ENCODE measurements at regions not wholly inside any gene's neighbourhood (a gene's known extent, or its start where the extent isn't known, plus 50 kb on each side); places are given as distances from the start of the nearest gene placed in this dataset.
A peak's percentile ranks its signal among the peaks of the same experiment; 100 is the strongest.
"Not testable (repeated sequence)": the region's sequence is repeated elsewhere in the genome, so short reads cannot be mapped to it uniquely, and the experiment has no call there.

GRCh38 chr6:10081957-10082356 lies 332.9 kb downstream of the TFAP2A start:
- Histone ChIP-seq H3K4me3 (no peak overlapping the region), H3K27ac (peak overlapping the region in 2 of 21 experiments; percentile 20 to 24)

GRCh38 chr6:10081075-10081474 lies 333.8 kb downstream of the TFAP2A start:
- Histone ChIP-seq H3K4me3 (no peak overlapping the region), H3K27ac (no peak overlapping the region)

- Histone ChIP-seq H3K4me3 (no peak overlapping the region), H3K27ac (no peak overlapping the region)
Measured at GRCh38 chr6:10080561-10080960, 334.3 kb downstream of the TFAP2A start.

- Histone ChIP-seq H3K27ac (no peak overlapping the region), H3K4me3 (no peak overlapping the region)
Measured at GRCh38 chr6:10078581-10078980, 336.3 kb downstream of the TFAP2A start.

GRCh38 chr6:10074726-10075125 lies 340.1 kb downstream of the TFAP2A start:
- not testable (repeated sequence) for H3K27ac ChIP-seq, H3K4me3 ChIP-seq

GRCh38 chr6:10073341-10073740 lies 341.5 kb downstream of the TFAP2A start:
- Histone ChIP-seq H3K4me3 (no peak overlapping the region), H3K27ac (no peak overlapping the region)

GRCh38 chr6:10071631-10072220 lies 343.1 kb downstream of the TFAP2A start:
- no peak overlapping the region for H3K4me3 ChIP-seq

GRCh38 chr6:10060004-10060403 lies 354.9 kb downstream of the TFAP2A start:
- H3K27ac ChIP-seq, result no peak overlapping the region
- no peak overlapping the region for H3K4me3 ChIP-seq

More at GRCh38 chr6:10071631-10072220, 343.1 kb downstream of the TFAP2A start:
- H3K27ac ChIP-seq, result no peak overlapping the region

GRCh38 chr6:10054672-10055071 lies 360.2 kb downstream of the TFAP2A start:
- Histone ChIP-seq H3K4me3 (no peak overlapping the region), H3K27ac (no peak overlapping the region)

GRCh38 chr6:10051283-10051682 lies 363.6 kb downstream of the TFAP2A start:
- Histone ChIP-seq H3K4me3 (no peak overlapping the region), H3K27ac (no peak overlapping the region)

GRCh38 chr6:10048370-10049297 lies 366.2 kb downstream of the TFAP2A start:
- H3K4me3 ChIP-seq, result no peak overlapping the region
- H3K27ac ChIP-seq, result no peak overlapping the region

GRCh38 chr6:10042280-10042679 lies 372.6 kb downstream of the TFAP2A start:
- H3K27ac ChIP-seq, result no peak overlapping the region
- H3K4me3 ChIP-seq, result no peak overlapping the region

GRCh38 chr6:10033223-10033829 lies 381.5 kb downstream of the TFAP2A start:
- Histone ChIP-seq H3K27ac (no peak overlapping the region), H3K4me3 (no peak overlapping the region)

GRCh38 chr6:10031617-10032016 lies 383.3 kb downstream of the TFAP2A start:
- Histone ChIP-seq H3K27ac (no peak overlapping the region), H3K4me3 (no peak overlapping the region)

- Histone ChIP-seq H3K4me3 (no peak overlapping the region), H3K27ac (no peak overlapping the region)
Measured at GRCh38 chr6:10030942-10031537, 383.8 kb downstream of the TFAP2A start.

- Histone ChIP-seq H3K4me3 (no peak overlapping the region), H3K27ac (no peak overlapping the region)
Measured at GRCh38 chr6:10028222-10028621, 386.7 kb downstream of the TFAP2A start.

GRCh38 chr6:10019851-10020250 lies 395.0 kb downstream of the TFAP2A start:
- no peak overlapping the region for H3K4me3 ChIP-seq
- H3K27ac ChIP-seq, result no peak overlapping the region

- no peak overlapping the region for H3K4me3 ChIP-seq
- no peak overlapping the region for H3K27ac ChIP-seq
Measured at GRCh38 chr6:10014557-10014956, 400.3 kb downstream of the TFAP2A start.

GRCh38 chr6:10000551-10000950 lies 414.3 kb downstream of the TFAP2A start:
- Histone ChIP-seq H3K4me3 (no peak overlapping the region), H3K27ac (no peak overlapping the region)

- H3K4me3 ChIP-seq, result no peak overlapping the region
- H3K27ac ChIP-seq, result no peak overlapping the region
Measured at GRCh38 chr6:9999796-10000195, 415.1 kb downstream of the TFAP2A start.

All from skin epidermis (tissue), 12 donors.